ENCODE measurements at regions not wholly inside any gene's neighbourhood (a gene's known extent, or its start where the extent isn't known, plus 50 kb on each side); places are given as distances from the start of the nearest gene placed in this dataset.

DNA sequence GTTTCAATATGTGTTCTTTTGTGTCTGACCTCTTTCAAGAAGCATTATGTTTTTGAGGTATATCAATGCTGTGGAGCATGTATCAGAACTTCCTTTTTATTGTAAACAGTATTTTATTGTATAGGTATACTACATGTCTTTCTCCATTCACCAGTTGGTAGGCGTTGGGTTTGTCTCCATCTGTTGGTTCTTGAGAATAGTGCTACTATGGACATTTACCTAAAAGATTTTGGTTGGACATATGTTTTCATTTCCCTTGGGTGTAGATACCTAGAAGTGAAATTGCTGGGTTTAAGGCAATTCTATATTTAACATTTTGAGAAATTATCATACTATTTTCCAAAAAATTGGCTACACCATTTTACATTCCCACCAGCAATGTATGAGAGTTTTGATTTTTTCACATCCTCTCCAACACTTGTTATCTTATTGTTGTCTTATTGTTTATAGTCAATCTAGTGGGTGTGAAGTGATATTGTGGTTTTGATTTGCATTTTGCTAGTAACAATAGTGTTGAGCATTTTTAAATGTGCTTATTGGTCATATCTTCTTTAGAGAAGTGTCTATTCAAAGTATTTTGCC lies 409.2 kb downstream of the IPO8 start:
- TF ChIP-seq CTCF (IDR thresholded peaks at IDR 0.05; ENCODE audit: insufficient read depth, low read depth, low read length) (peak; percentile 64), EZH2 (IDR thresholded peaks at IDR 0.05; ENCODE audit: insufficient read depth, low read length) (no peak)
